Transverse colon (tissue), 4 donors: ENCODE measurements at regions not wholly inside any gene's neighbourhood (a gene's known extent, or its start where the extent isn't known, plus 50 kb on each side); places are given as distances from the start of the nearest gene placed in this dataset.

Experiments
- DNase-seq: peaks from one replicate; pipeline ENCODE4 v3.0.0-alpha.2; 2019
- H3K27ac ChIP-seq, 4 donors: fragments of 200-600 bp; sonication (generic); 2 replicates each; pipeline ENCODE4 v1.5.1; 2016 to 2018; ENCODE audit warnings: inconsistent platforms in 4 of 4
- H3K27me3 ChIP-seq: fragments of 200-600 bp; sonication (generic); 2 replicates; pipeline ENCODE4 v1.5.1; 2017; ENCODE audit warnings: inconsistent platforms
- H3K36me3 ChIP-seq, 4 donors: fragments of 200-600 bp; sonication (generic); 2 replicates each; pipeline ENCODE4 v1.5.1; 2017 to 2019; ENCODE audit warnings: inconsistent platforms in 4 of 4
- H3K4me1 ChIP-seq, 4 donors: fragments of 200-600 bp; sonication (generic); 2 replicates each; pipeline ENCODE4 v1.5.1; 2017 to 2020; ENCODE audit warnings: inconsistent platforms in 4 of 4
- H3K4me3 ChIP-seq, 4 donors: fragments of 200-600 bp; sonication (generic); 1 replicate in 1 of 4; 2 replicates in 3 of 4; pipeline versions ENCODE4 v1.5.1 to v1.6.1; 2017 to 2019; ENCODE audit warnings: inconsistent platforms in 4 of 4
- H3K9me3 ChIP-seq, 2 donors: fragments of 200-600 bp; sonication (generic); 2 replicates each; pipeline ENCODE4 v1.5.1; 2017 to 2019; ENCODE audit warnings: inconsistent platforms in 2 of 2
- CTCF ChIP-seq, 5 experiments: fragments of 200-600 bp in 3 of 5; fragments of 450-650 bp in 2 of 5; sonication (generic) in 3 of 5; IDR thresholded peaks; 1 replicate in 2 of 5; 2 replicates in 3 of 5; pipeline ENCODE4 v1.5.1; 2016 to 2017; ENCODE audit warnings: antibody characterized with exemption in 5 of 5, inconsistent platforms in 3 of 5, mild to moderate bottlenecking in 2 of 5, moderate library complexity in 1 of 5
- EP300 ChIP-seq: sonication (generic); formaldehyde crosslinking; IDR thresholded peaks from one replicate; pipeline ENCODE4 v1.6.1; 2017; ENCODE audit warnings: antibody characterized with exemption, low read depth
- POLR2A ChIP-seq: fragments of 450-650 bp; IDR thresholded peaks from one replicate; pipeline ENCODE4 v1.6.1; 2016; ENCODE audit warnings: antibody characterized with exemption, mild to moderate bottlenecking, moderate library complexity
- POLR2AphosphoS5 ChIP-seq, 3 donors: sonication (generic); formaldehyde crosslinking; IDR thresholded peaks; one replicate each; pipeline ENCODE4 v1.6.1; 2016; ENCODE audit warnings: antibody characterized with exemption in 3 of 3
- WGBS, 2 donors: methylation state at CpG; one replicate each; pipeline ENCODE4 v1.1.5; 2018; ENCODE audit warnings: low coverage in 1 of 2; 5-methylcytosine and 5-hydroxymethylcytosine counted together
- in situ Hi-C, 4 donors: fragments of 200-750 bp; cut with MboI; loops; one replicate each; pipeline versions ENCODE4 v1.15.0 to v1.15.1; 2017; ENCODE audit warnings: low sequenced_read_pairs in 3 of 4, low pct_ligation_motif_present in 1 of 4, low pct_unique_long_range_greater_than_20kb in 1 of 4
- intact Hi-C: fragments of 100-400 bp; cut with DNase I; formaldehyde crosslinking; loops from one replicate; pipeline ENCODE4 v1.15.1; 2023; ENCODE audit warnings: low total_unique reads

DNA sequence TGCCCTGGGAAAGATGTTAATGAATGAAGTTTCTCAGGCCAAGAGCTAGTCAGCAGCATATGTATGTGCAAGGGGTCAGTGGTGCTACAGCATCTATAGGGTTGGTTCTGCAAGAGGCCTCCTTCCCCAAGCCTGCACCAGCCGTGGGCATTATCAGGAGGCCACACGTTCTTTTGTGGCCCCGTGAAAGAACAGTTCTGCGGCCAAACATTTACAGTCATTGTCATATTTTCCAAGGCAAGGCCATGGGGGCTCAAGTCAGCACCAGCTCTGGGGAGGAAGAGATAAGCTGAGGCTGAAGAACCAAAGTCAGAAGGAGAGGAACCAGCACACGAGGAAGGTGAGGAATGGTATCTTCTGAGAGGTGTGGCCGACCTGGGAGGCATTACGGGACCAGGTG is 54.4 kb upstream of the TMEM72 start:
- no peaks in the 10 kb centered on the region for H3K4me1 ChIP-seq
- intact Hi-C loops (loop anchor here (5.0 to 10.0 kb wide), 2 partner anchors 462 to 1179 kb away; no protein-coding TSS in a partner anchor), in situ Hi-C loops (loop anchor here (10.0 to 25.0 kb wide), 4 partner anchors 469 to 819 kb away; partner anchors contain the start of gene CXCL12 (in 4 of the 4))

DNA sequence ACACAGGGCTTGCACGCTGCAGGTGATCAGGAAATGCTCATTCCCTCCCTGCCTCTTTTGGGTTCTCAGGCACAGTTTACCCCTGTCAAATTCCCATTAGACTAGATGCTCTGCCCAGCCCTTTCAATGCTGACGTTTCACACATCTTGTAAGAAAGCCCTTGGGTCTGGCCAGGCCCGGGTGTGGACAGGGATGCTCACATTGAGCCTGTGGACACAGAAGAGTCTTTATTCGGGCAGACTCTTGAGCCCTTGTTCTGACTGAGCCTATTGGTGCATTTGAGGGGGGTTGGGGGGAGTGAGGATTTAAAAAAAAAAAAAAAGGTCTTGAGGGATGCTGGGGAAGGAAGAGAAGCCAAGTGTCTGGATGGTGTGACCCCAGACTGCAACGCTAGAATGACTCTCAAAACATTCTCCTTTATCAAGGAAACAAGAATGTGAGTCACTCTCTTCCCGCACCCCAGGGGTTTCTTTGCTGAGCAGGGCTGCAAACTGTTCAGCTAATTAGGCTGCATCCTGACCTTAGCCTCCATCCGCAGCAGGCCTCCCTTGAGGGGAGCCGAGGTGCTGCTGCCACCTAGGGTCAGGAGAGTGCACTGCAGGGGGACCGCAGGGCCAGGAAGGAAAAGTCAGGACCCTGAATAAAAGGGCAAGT is 53.6 kb upstream of the TMEM72 start:
- Histone ChIP-seq H3K36me3 (no peaks in the 10 kb centered on the region), H3K27ac (no peak overlapping the region), H3K27me3 (no peaks in the 10 kb centered on the region), H3K4me1 (no peaks in the 10 kb centered on the region), H3K4me3 (no peak overlapping the region), H3K9me3 (no peaks in the 10 kb centered on the region)
- intact Hi-C loops, result loop anchor here (5.0 to 10.0 kb wide), 2 partner anchors 463 to 1180 kb away; no protein-coding TSS in a partner anchor
- in situ Hi-C loops, result loop anchor here (10.0 to 25.0 kb wide), 4 partner anchors 470 to 820 kb away; partner anchors contain the start of gene CXCL12 (in 4 of the 4)
- peak; percentile 51 for DNase-seq
- TF ChIP-seq POLR2A (no peak), CTCF (IDR thresholded peaks at IDR 0.05) (peak; percentile 86 to 99 (median 97)), POLR2AphosphoS5 (IDR thresholded peaks at IDR 0.05) (no peak), EP300 (no peak)
- WGBS, 2 donors, result 44 to 48% methylated on average over 4 to 9 of the region's 9 CpGs

More for the DNA sequence above, 54.4 kb upstream of the TMEM72 start:
- H3K9me3 ChIP-seq, result no peaks in the 10 kb centered on the region
- H3K36me3 ChIP-seq, result no peaks in the 10 kb centered on the region
- no peak for DNase-seq
- no peak overlapping the region for H3K27ac ChIP-seq
- TF ChIP-seq CTCF (IDR thresholded peaks at IDR 0.05) (no peak), EP300 (no peak), POLR2AphosphoS5 (IDR thresholded peaks at IDR 0.05) (no peak), POLR2A (no peak)
- 87% methylated on average over 7 of the region's 7 CpGs; no CpG with 5 or more reads in 1 of the 2 donors for WGBS, 2 donors
- no peak overlapping the region for H3K4me3 ChIP-seq
- H3K27me3 ChIP-seq, result no peaks in the 10 kb centered on the region

GRCh38 chr10:44858017-44858371 is 53.1 kb upstream of the TMEM72 start:
- Histone ChIP-seq H3K9me3 (no peaks in the 10 kb centered on the region), H3K27ac (no peak overlapping the region), H3K4me3 (no peak overlapping the region), H3K4me1 (no peaks in the 10 kb centered on the region), H3K36me3 (no peaks in the 10 kb centered on the region), H3K27me3 (no peaks in the 10 kb centered on the region)
- in situ Hi-C loops, result loop anchor here (10.0 to 25.0 kb wide), 4 partner anchors 471 to 821 kb away; partner anchors contain the start of gene CXCL12 (in 4 of the 4)
- WGBS, 2 donors, result 65 to 76% methylated on average over 5 of the region's 5 CpGs
- intact Hi-C loops, result loop anchor here (5.0 to 10.0 kb wide), 2 partner anchors 463 to 1181 kb away; no protein-coding TSS in a partner anchor
- TF ChIP-seq EP300 (no peak), CTCF (IDR thresholded peaks at IDR 0.05) (peak in 1 of 5 experiments; percentile 2)
- DNase-seq, result no peak

- no peaks in the 10 kb centered on the region for H3K27me3 ChIP-seq
- in situ Hi-C loops (loop anchor here (10.0 to 25.0 kb wide), 4 partner anchors 472 to 822 kb away; partner anchors contain the start of gene CXCL12 (in 4 of the 4)), intact Hi-C loops (loop anchor here (5.0 to 10.0 kb wide), 2 partner anchors 464 to 1182 kb away; no protein-coding TSS in a partner anchor)
- H3K36me3 ChIP-seq, result no peaks in the 10 kb centered on the region
- H3K4me1 ChIP-seq, result peaks cover 0 to 3% (median 0%) of the 10 kb centered on the region in 4 donors
- no peak for DNase-seq
- TF ChIP-seq CTCF (IDR thresholded peaks at IDR 0.05) (no peak), EP300 (no peak), POLR2AphosphoS5 (IDR thresholded peaks at IDR 0.05) (no peak), POLR2A (no peak)
- H3K9me3 ChIP-seq, result no peaks in the 10 kb centered on the region
- no peak overlapping the region for H3K27ac ChIP-seq
- H3K4me3 ChIP-seq, result no peak overlapping the region
Observed at GRCh38 chr10:44858988-44859387, 52.1 kb upstream of the TMEM72 start.
